NCI-H187 (cell line): ENCODE measurements at regions not wholly inside any gene's neighbourhood (a gene's known extent, or its start where the extent isn't known, plus 50 kb on each side); places are given as distances from the start of the nearest gene placed in this dataset.

Source experiments
- DNase-seq, 2 experiments: peaks; one replicate each; lab custom pipeline; 2025; lab: John Stamatoyannopoulos, UW

GRCh38 chr22:26893173-26894110 is 236.1 kb downstream of the MIAT start:
- no peak for DNase-seq

- DNase-seq, result no peak
These were observed 237.0 kb downstream of the MIAT start for GRCh38 chr22:26894362-26894761.

- DNase-seq, result no peak
These were observed 237.5 kb downstream of the MIAT start for GRCh38 chr22:26894766-26895485.

- no peak for DNase-seq
These were observed 240.0 kb downstream of the MIAT start for GRCh38 chr22:26897384-26897783.

- DNase-seq, result no peak
These were observed 241.7 kb downstream of the MIAT start for GRCh38 chr22:26898946-26899605.

- DNase-seq, result no peak
These were observed 243.4 kb downstream of the MIAT start for GRCh38 chr22:26900787-26901186.

GRCh38 chr22:26901198-26901816 is 243.9 kb downstream of the MIAT start:
- no peak for DNase-seq

GRCh38 chr22:26902401-26903029 is 245.1 kb downstream of the MIAT start:
- no peak for DNase-seq

GRCh38 chr22:26903030-26903856 is 245.9 kb downstream of the MIAT start:
- no peak for DNase-seq

GRCh38 chr22:26904483-26904882 is 247.1 kb downstream of the MIAT start:
- no peak for DNase-seq

- no peak for DNase-seq
These were observed 247.7 kb downstream of the MIAT start for GRCh38 chr22:26905076-26905475.

- DNase-seq, result no peak
These were observed 248.3 kb downstream of the MIAT start for GRCh38 chr22:26905640-26906039.

GRCh38 chr22:26906464-26906863 is 249.1 kb downstream of the MIAT start:
- DNase-seq, result no peak

GRCh38 chr22:26907366-26907765 is 250.0 kb downstream of the MIAT start:
- DNase-seq, result no peak

- no peak for DNase-seq
These were observed 253.5 kb downstream of the MIAT start for GRCh38 chr22:26910845-26911244.

- DNase-seq, result no peak
These were observed 255.4 kb downstream of the MIAT start for GRCh38 chr22:26912655-26913345.

- no peak for DNase-seq
These were observed 257.3 kb downstream of the MIAT start for GRCh38 chr22:26914519-26915185.

- no peak for DNase-seq
These were observed 258.8 kb downstream of the MIAT start for GRCh38 chr22:26916236-26916635.

GRCh38 chr22:26918226-26918625 is 260.8 kb downstream of the MIAT start:
- DNase-seq, result no peak

- DNase-seq, result no peak
These were observed 264.3 kb downstream of the MIAT start for GRCh38 chr22:26921726-26922125.
